ENCODE measurements at regions not wholly inside any gene's neighbourhood (a gene's known extent, or its start where the extent isn't known, plus 50 kb on each side); places are given as distances from the start of the nearest gene placed in this dataset.

- intact Hi-C loops (cut with DNase I): no loop called here
- Histone ChIP-seq H3K27me3 (no peaks in the 10 kb centered on the region), H3K9me3 (peaks cover 0 to 3% of the 10 kb centered on the region in 2 donors), H3K4me1 (ENCODE audit: insufficient read depth) (peaks cover 5% of the 10 kb centered on the region), H3K4me3 (no peak overlapping the region), H3K27ac (no peak overlapping the region), H3K36me3 (no peaks in the 10 kb centered on the region)
- TF ChIP-seq EP300 (IDR thresholded peaks at IDR 0.05) (no peak), POLR2A (IDR thresholded peaks at IDR 0.05) (no peak), CTCF (IDR thresholded peaks at IDR 0.05) (no peak)
- no peak for DNase-seq
Observed at GRCh38 chr3:31370380-31370666, 162.4 kb upstream of the STT3B start.

DNA sequence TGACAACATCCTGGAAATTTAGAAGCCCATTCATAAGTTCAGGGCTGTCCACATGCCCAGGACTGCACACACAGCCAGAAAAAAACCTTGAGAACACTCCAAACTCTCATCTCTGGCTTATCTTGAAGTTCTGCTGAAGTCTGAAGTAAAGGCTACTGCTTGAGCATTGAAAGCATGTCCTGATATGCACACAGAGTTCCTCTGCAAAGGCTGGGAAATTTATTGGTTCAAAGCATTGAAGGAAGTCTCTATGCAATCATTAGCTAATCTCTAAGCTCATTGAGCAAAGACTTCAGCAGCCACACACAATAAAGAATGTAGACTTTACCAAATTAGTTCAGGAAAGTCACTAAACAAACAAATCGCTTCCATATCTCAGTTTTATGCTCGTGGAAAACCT, 162.0 kb upstream of the STT3B start:
- intact Hi-C loops (cut with DNase I): no loop called here
- no peak for DNase-seq
- H3K4me1 ChIP-seq (ENCODE audit: insufficient read depth): peaks cover 5% of the 10 kb centered on the region
- H3K36me3 ChIP-seq: no peaks in the 10 kb centered on the region
- 31 to 51% (median 50%) methylated on average over 2 of the region's 2 CpGs for WGBS, 3 donors
- H3K9me3 ChIP-seq: peaks cover 0 to 3% of the 10 kb centered on the region in 2 donors
- TF ChIP-seq EP300 (IDR thresholded peaks at IDR 0.05): no peak
- TF ChIP-seq CTCF (IDR thresholded peaks at IDR 0.05): no peak
- TF ChIP-seq POLR2A (IDR thresholded peaks at IDR 0.05): no peak
- H3K27ac ChIP-seq: no peak overlapping the region
- no peak overlapping the region for H3K4me3 ChIP-seq
- no peaks in the 10 kb centered on the region for H3K27me3 ChIP-seq

DNA sequence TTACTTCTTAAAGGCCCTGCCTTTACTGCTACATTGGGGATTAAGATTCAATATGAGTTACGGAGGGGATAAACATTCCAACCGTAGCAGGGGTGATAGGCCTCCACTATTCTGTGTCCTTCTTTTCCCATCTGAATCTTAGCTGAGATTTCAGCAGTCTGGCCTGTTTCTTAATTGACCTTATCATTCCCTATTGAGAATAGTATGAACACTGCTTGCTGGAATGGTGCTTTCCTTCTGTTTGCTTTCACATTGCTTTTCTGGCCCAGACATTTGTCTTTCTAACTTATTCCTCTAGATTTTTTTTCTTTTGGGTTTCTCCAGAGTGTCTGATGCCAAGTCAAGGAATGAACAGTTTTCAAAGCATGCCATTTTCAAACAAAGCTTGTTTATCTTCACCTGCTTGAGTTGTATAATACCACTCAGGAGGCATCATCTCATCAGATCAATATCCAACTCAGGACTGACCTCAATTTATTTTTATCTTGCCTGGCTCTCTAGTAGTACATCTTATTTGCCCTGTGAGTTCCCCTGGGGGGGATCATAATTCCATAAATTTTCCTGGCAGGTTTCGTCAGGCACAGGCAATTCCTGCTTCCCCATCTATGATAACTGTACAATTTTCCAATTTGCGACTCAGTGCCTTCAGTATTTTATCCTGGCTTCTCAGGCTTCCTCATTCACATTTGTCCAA, 161.1 kb upstream of the STT3B start:
- TF ChIP-seq EP300 (IDR thresholded peaks at IDR 0.05) (no peak), POLR2A (IDR thresholded peaks at IDR 0.05) (no peak), CTCF (IDR thresholded peaks at IDR 0.05) (no peak)
- Histone ChIP-seq H3K4me3 (no peak overlapping the region), H3K27ac (no peak overlapping the region), H3K36me3 (no peaks in the 10 kb centered on the region), H3K27me3 (no peaks in the 10 kb centered on the region), H3K4me1 (ENCODE audit: insufficient read depth) (peaks cover 5% of the 10 kb centered on the region), H3K9me3 (peaks cover 0 to 3% of the 10 kb centered on the region in 2 donors)
- no peak for DNase-seq
- WGBS, 3 donors: 45 to 91% (median 81%) methylated on average over 4 of the region's 4 CpGs
- intact Hi-C loops (cut with DNase I): no loop called here

- intact Hi-C loops (cut with DNase I): no loop called here
- Histone ChIP-seq H3K4me3 (no peak overlapping the region), H3K27me3 (no peaks in the 10 kb centered on the region), H3K27ac (no peak overlapping the region), H3K4me1 (ENCODE audit: insufficient read depth) (peaks cover 5% of the 10 kb centered on the region), H3K36me3 (no peaks in the 10 kb centered on the region), H3K9me3 (no peaks in the 10 kb centered on the region)
- no peak for TF ChIP-seq POLR2A (IDR thresholded peaks at IDR 0.05)
- no peak for TF ChIP-seq EP300 (IDR thresholded peaks at IDR 0.05)
- no peak for TF ChIP-seq CTCF (IDR thresholded peaks at IDR 0.05)
- WGBS, 3 donors: 93 to 95% (median 93%) methylated on average over 3 of the region's 3 CpGs
- DNase-seq: no peak
Observed at GRCh38 chr3:31373681-31374080, 159.0 kb upstream of the STT3B start.
